OCI-LY3 (cell line): ENCODE measurements at regions not wholly inside any gene's neighbourhood (a gene's known extent, or its start where the extent isn't known, plus 50 kb on each side); places are given as distances from the start of the nearest gene placed in this dataset.

Source experiments
- H2AFZ ChIP-seq: fragments of 200-600, 300-600 bp; shearing (Covaris generic); 2 replicates; pipeline ENCODE4 v1.6.0; 2014; ENCODE audit warnings: antibody characterized with exemption, low read depth, low read length
- H3K27ac ChIP-seq: fragments of 200-600, 300-600 bp; sonication (generic); 2 replicates; pipeline ENCODE4 v1.5.1; 2014; ENCODE audit warnings: mild to moderate bottlenecking, low read length, moderate library complexity, mixed read lengths
- H3K27me3 ChIP-seq: fragments of 200-600, 300-600 bp; sonication (generic); 2 replicates; pipeline ENCODE4 v1.6.1; 2014; ENCODE audit warnings: low read depth, low read length, mixed read lengths
- H3K36me3 ChIP-seq: fragments of 200-600, 300-600 bp; sonication (generic); replicated peaks from 2 replicates; pipeline ENCODE3; 2014; ENCODE audit warnings: low read depth, low read length, mixed read lengths
- H3K4me1 ChIP-seq: fragments of 300-600, 200-600 bp; sonication (generic); 2 replicates; pipeline ENCODE4 v1.6.1; 2014; ENCODE audit warnings: low read length, mixed read lengths
- H3K4me2 ChIP-seq: fragments of 200-600, 300-600 bp; sonication (generic); 2 replicates; pipeline ENCODE4 v1.6.1; 2014; ENCODE audit warnings: low read length, mixed read lengths
- H3K4me3 ChIP-seq: fragments of 300-600, 200-600 bp; sonication (generic); 2 replicates; pipeline ENCODE4 v1.5.1; 2014; ENCODE audit warnings: antibody characterized with exemption, mild to moderate bottlenecking, low read length, moderate library complexity
- H3K79me2 ChIP-seq: fragments of 300-600, 200-600 bp; shearing (Covaris generic); 2 replicates; pipeline ENCODE4 v1.6.1; 2014; ENCODE audit warnings: mild to moderate bottlenecking, low read length, mixed read lengths
- H3K9ac ChIP-seq: fragments of 300-600, 200-600 bp; shearing (Covaris generic); 2 replicates; pipeline ENCODE4 v1.6.0; 2014; ENCODE audit warnings: mild to moderate bottlenecking, low read length, moderate library complexity
- H3K9me3 ChIP-seq: fragments of 200-600, 300-600 bp; shearing (Covaris generic); 2 replicates; pipeline ENCODE4 v1.6.1; 2014; ENCODE audit warnings: low read length, mixed read lengths; ENCODE audit not compliant: insufficient read depth
- H4K20me1 ChIP-seq: fragments of 200-600, 300-600 bp; sonication (generic); 2 replicates; pipeline ENCODE4 v1.6.1; 2016; ENCODE audit warnings: low read length, mixed read lengths; ENCODE audit not compliant: insufficient read depth
- EZH2phosphoT487 ChIP-seq: fragments of 200-600 bp; shearing (Covaris generic); IDR thresholded peaks from 2 replicates; pipeline ENCODE4 v1.6.1; 2018; ENCODE audit warnings: antibody characterized with exemption, mixed run types, low read depth
- TF ChIP-seq, protein P1 (sequence below): fragments of 200-600, 300-600 bp; sonication (generic); IDR thresholded peaks from 2 replicates; pipeline ENCODE4 v1.5.1; 2014; ENCODE audit warnings: antibody characterized with exemption, low read length, low read depth

DNA sequence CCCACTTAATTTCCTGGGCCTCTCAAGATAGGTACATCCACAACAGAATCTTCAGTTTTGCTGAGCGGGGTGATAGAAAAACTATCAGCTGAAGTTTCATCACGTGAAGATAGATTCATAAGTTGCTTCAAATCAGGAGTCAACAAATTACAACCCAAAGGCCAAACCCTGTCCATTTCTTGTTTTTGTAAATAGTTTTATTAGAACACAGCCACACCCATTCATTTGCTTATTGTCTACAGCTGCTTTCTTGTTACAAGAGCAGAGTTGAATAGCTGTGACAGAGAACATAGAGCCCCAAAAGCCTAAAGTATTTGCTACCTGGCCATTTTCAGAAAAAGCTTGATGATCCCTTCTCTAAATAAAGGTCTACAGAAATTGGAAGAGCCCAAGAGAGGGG, 300.1 kb upstream of the CDH5 start:
- Histone ChIP-seq H3K4me3 (no peak overlapping the region), H3K9me3 (no peaks in the 10 kb centered on the region), H3K9ac (no peak overlapping the region), H3K27me3 (peaks cover 21% of the 10 kb centered on the region), H3K27ac (no peak overlapping the region), H3K79me2 (no peaks in the 10 kb centered on the region), H3K4me1 (no peaks in the 10 kb centered on the region), H2AFZ (no peak overlapping the region), H4K20me1 (no peaks in the 10 kb centered on the region), H3K4me2 (no peak overlapping the region), H3K36me3 (no peaks in the 10 kb centered on the region)
- TF ChIP-seq, protein P1, sequence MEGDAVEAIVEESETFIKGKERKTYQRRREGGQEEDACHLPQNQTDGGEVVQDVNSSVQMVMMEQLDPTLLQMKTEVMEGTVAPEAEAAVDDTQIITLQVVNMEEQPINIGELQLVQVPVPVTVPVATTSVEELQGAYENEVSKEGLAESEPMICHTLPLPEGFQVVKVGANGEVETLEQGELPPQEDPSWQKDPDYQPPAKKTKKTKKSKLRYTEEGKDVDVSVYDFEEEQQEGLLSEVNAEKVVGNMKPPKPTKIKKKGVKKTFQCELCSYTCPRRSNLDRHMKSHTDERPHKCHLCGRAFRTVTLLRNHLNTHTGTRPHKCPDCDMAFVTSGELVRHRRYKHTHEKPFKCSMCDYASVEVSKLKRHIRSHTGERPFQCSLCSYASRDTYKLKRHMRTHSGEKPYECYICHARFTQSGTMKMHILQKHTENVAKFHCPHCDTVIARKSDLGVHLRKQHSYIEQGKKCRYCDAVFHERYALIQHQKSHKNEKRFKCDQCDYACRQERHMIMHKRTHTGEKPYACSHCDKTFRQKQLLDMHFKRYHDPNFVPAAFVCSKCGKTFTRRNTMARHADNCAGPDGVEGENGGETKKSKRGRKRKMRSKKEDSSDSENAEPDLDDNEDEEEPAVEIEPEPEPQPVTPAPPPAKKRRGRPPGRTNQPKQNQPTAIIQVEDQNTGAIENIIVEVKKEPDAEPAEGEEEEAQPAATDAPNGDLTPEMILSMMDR, result no peak
- no peak for TF ChIP-seq EZH2phosphoT487

DNA sequence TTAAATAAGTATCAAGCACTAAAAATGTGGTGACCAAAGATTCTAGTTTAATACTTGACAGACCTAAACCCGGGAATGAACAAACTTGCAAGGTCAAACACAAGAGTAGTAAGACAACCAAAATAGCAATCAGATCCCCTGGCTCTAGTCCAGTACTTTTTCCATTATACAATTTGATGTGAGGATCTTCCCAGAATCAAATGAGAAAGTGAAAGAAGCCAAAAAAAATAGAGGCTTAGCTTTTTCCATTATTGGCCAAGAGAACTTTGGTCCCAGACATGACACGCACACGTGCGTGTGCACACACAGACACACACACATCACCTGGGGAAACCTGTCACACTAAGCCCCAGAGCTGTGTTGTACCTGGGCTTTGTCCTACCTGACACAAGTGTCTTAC, 300.6 kb upstream of the CDH5 start:
- H3K9me3 ChIP-seq, result no peaks in the 10 kb centered on the region
- no peak overlapping the region for H2AFZ ChIP-seq
- H3K27ac ChIP-seq, result no peak overlapping the region
- H3K36me3 ChIP-seq, result no peaks in the 10 kb centered on the region
- H3K4me1 ChIP-seq, result no peaks in the 10 kb centered on the region
- TF ChIP-seq, protein P1, result no peak
- TF ChIP-seq EZH2phosphoT487, result no peak
- H3K4me3 ChIP-seq, result no peak overlapping the region
- H3K4me2 ChIP-seq, result no peak overlapping the region
- no peak overlapping the region for H3K9ac ChIP-seq
- no peaks in the 10 kb centered on the region for H3K79me2 ChIP-seq
- peaks cover 21% of the 10 kb centered on the region for H3K27me3 ChIP-seq
- H4K20me1 ChIP-seq, result no peaks in the 10 kb centered on the region

- H3K27me3 ChIP-seq, result peaks cover 21% of the 10 kb centered on the region
- H3K9ac ChIP-seq, result no peak overlapping the region
- H2AFZ ChIP-seq, result no peak overlapping the region
- H3K4me1 ChIP-seq, result no peaks in the 10 kb centered on the region
- H3K27ac ChIP-seq, result no peak overlapping the region
- no peak for TF ChIP-seq EZH2phosphoT487
- TF ChIP-seq, protein P1, result no peak
- no peaks in the 10 kb centered on the region for H3K9me3 ChIP-seq
- no peaks in the 10 kb centered on the region for H3K79me2 ChIP-seq
- H3K36me3 ChIP-seq, result no peaks in the 10 kb centered on the region
- H3K4me3 ChIP-seq, result no peak overlapping the region
- H4K20me1 ChIP-seq, result no peaks in the 10 kb centered on the region
- H3K4me2 ChIP-seq, result no peak overlapping the region
These were observed 301.5 kb upstream of the CDH5 start for GRCh38 chr16:66064801-66065530.

DNA sequence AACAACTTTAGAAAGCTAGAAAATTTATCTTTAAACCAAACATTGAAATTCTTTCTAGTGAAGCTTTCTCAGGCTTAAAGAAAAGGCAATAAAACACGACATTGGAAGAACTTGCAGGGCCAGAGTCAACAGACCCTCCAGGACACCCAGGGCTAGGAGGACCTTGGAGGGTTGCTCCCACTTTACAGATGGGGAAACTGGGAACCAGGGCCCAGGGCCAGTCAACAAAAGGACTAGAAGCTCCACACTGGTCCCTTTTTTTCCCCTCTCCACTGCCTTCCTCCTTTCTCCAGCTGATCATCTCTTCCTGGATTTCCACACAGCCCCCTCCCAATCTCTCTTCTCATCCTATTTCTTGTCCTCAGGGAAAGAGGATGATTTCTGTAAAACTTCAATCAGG, 307.7 kb upstream of the CDH5 start:
- Histone ChIP-seq H3K4me2 (no peak overlapping the region), H3K79me2 (no peaks in the 10 kb centered on the region), H4K20me1 (no peaks in the 10 kb centered on the region), H3K36me3 (no peaks in the 10 kb centered on the region), H3K4me1 (no peaks in the 10 kb centered on the region), H3K9me3 (no peaks in the 10 kb centered on the region), H3K4me3 (no peak overlapping the region), H3K9ac (no peak overlapping the region), H3K27me3 (peaks cover 17% of the 10 kb centered on the region), H3K27ac (no peak overlapping the region), H2AFZ (no peak overlapping the region)
- no peak for TF ChIP-seq EZH2phosphoT487
- TF ChIP-seq, protein P1, result no peak
